ENCODE measurements at regions not wholly inside any gene's neighbourhood (a gene's known extent, or its start where the extent isn't known, plus 50 kb on each side); places are given as distances from the start of the nearest gene placed in this dataset.

GRCh38 chr20:17107127-17107526 is 119.7 kb upstream of the PCSK2 start:
- no peak for TF ChIP-seq ZNF660 (tag by site-specific recombination; IDR thresholded peaks at IDR 0.05)
- no peak for TF ChIP-seq KLF10 (tag by site-specific recombination; IDR thresholded peaks at IDR 0.05)
- no peak for TF ChIP-seq PRDM2 (tag by site-specific recombination; IDR thresholded peaks at IDR 0.05; ENCODE audit: borderline replicate concordance)
- no peak for TF ChIP-seq ZNF18 (tag by site-specific recombination; IDR thresholded peaks at IDR 0.05)
- TF ChIP-seq ZNF10 (tag by site-specific recombination; IDR thresholded peaks at IDR 0.05) = no peak
- no peak for TF ChIP-seq YY1 (tag by site-specific recombination; IDR thresholded peaks at IDR 0.05)

Measured in HEK293 (cell line).